Stimulated activated CD8-positive, alpha-beta memory T cell treated with anti-CD3 and anti-CD28 coated beads, Interleukin-12 subunit alpha, Interleukin-12 subunit beta, amount 100 ng/mL, for 1 hour (primary cell): ENCODE measurements at regions not wholly inside any gene's neighbourhood (a gene's known extent, or its start where the extent isn't known, plus 50 kb on each side); places are given as distances from the start of the nearest gene placed in this dataset.

Experiments
- DNase-seq: peaks from one replicate; pipeline ENCODE4 v3.0.0-alpha.2; 2020; ENCODE audit warnings: low read depth

GRCh38 chr2:6739547-6739946, 126.2 kb downstream of the CMPK2 start:
- no peak for DNase-seq

DNA sequence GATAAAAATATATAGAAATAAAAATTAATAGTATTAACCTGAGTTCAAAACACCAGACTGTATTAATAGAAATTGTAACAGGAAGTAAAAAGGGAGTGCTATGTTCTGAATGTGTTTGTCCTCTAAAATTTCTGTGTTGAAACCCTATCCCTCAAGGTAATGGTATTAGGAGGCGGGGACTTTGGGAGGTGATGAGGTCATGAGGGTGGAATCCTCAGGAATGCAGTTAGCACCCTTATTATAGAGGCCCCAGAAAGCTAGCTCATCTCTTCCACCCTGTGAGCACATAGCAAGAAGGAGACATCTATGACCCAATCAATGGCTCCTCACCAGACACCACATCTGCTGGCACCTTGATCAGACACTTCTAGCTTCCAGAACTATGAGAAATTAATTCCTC, 124.5 kb downstream of the CMPK2 start:
- DNase-seq: no peak

DNA sequence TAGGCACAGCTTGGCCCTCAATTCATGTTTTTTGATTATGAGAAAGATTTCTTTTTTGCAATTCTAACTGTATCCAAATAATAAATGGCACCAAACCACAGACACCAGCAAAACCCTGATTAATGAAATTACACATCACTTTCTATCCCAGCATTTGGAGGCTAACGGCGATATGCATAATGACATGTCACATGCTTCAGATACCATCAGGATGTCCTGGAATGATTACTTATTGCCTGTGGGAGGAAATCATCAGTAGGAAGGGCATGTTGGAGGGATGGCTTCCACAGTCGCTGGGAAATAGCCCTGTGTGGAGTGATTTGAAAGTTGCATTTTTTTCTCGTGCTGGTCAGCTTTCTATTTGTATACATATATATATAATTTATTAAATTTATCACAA, 121.7 kb downstream of the CMPK2 start:
- DNase-seq: no peak

DNA sequence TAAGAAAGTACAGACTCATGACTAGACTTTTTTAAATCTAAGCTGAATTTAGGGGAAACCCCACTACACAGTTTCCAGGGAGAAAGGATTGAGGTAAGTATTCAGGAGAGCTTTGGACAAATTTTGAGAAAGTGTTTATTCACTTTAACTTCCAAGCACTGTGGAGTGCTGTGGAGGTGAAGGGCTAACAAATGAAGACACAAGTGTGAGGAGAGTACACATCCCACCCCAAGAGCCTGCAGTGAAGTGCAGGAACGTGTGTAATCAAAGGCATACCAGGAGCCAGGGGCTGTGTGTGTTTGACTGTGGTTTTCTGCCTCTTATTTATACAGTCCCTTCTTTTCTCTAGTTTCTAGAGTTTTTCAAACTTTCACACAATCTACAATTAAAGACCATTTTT, 118.3 kb downstream of the CMPK2 start:
- no peak for DNase-seq

- DNase-seq: no peak
Observed at GRCh38 chr2:6748406-6749067, 117.2 kb downstream of the CMPK2 start.

- no peak for DNase-seq
Observed at GRCh38 chr2:6749962-6750361, 115.7 kb downstream of the CMPK2 start.

DNA sequence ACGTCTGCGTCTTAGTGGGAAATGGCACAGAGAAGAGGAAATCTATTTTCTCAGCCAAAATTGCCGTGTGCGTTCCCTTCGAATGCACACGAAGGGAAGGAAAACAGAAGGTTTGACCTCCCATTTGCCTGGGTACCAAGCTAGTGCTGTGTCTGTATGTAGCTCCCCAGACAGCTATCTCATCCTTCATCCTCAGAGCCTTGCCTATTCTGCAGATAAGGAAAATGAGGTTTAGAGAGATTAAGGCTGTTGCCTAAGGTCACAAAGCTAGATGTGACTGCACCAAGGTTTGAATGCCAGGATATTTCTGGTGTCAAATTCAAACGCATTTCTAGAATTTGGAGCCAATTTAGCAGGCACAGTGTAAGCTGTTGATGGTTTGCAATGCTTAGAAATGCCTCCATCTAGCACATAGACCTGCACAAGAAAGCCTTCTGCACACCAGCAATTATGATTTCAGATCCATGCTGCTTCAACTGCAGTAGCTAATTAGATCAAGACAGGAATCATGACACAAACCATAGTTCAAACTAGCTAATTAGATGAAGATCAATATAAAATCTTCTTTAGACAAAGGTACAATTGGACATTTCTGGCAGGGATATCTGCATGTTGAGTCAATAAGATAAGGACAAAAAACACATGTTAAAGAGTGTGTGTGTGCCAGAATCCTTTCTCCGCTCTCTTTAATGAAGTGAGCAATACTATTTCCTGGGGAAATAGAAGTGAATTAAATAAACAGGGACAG, 115.1 kb downstream of the CMPK2 start:
- no peak for DNase-seq

GRCh38 chr2:6754419-6754818, 111.3 kb downstream of the CMPK2 start:
- no peak for DNase-seq

GRCh38 chr2:6755456-6755855, 110.3 kb downstream of the CMPK2 start:
- DNase-seq: no peak

DNA sequence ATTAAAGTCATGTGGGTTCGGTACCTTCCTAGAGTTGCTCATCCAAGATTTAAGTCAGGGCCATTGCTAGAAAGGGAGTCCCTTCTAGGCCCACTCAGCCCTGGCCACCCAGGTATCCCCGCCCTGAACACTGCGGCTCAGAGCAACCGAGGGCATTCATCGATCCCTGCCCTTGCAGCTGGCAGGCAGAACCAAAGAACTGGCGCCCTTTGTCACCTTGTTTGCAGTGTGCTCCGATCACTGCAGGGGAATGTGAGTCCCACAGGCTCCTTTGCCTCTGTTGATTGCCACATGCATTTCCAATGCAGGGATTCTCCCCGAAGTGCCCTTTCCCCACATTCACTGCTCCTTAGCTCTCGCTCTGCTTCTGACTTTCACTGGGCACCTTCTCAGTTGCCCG, 108.5 kb downstream of the CMPK2 start:
- no peak for DNase-seq

- DNase-seq: no peak
Observed at GRCh38 chr2:6759689-6760088, 106.0 kb downstream of the CMPK2 start.

GRCh38 chr2:6760132-6760531, 105.6 kb downstream of the CMPK2 start:
- DNase-seq: no peak

DNA sequence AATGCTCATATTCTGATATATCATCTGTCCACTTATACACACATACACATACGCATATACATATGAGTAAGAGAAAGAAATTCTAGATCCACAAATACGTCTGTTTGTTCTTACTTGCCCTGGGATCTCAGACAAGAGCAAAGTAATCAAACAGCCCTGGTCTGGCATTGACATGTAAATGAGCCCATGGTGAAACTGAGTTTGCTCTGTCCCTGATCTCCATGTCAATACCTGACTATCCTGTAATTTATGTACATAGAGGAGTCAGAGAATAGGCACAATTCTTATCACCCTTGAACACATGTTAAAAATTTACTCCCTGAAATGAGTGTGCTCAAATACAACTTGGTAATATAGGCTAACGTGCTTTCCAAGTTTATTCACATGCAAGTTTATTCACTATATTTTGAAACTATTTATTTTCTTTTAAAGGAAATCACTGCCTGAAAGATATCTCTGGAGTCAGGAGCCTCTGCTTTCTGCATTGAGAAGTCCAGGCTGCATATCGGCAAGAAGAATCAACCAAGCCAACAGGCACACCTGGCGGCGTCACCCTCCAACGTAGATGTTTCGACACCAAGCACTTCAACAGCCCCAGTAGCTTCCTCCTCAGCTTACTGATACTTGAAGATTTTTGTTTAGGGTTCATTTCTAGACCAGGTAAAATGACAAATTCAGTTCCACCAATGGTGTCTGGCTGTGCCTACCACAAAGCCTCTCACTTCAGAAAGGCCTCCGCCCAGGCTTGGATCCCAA, 100.6 kb downstream of the CMPK2 start:
- no peak for DNase-seq

- DNase-seq: no peak
Observed at GRCh38 chr2:6769346-6769745, 96.4 kb downstream of the CMPK2 start.

GRCh38 chr2:6770006-6770405, 95.7 kb downstream of the CMPK2 start:
- no peak for DNase-seq

DNA sequence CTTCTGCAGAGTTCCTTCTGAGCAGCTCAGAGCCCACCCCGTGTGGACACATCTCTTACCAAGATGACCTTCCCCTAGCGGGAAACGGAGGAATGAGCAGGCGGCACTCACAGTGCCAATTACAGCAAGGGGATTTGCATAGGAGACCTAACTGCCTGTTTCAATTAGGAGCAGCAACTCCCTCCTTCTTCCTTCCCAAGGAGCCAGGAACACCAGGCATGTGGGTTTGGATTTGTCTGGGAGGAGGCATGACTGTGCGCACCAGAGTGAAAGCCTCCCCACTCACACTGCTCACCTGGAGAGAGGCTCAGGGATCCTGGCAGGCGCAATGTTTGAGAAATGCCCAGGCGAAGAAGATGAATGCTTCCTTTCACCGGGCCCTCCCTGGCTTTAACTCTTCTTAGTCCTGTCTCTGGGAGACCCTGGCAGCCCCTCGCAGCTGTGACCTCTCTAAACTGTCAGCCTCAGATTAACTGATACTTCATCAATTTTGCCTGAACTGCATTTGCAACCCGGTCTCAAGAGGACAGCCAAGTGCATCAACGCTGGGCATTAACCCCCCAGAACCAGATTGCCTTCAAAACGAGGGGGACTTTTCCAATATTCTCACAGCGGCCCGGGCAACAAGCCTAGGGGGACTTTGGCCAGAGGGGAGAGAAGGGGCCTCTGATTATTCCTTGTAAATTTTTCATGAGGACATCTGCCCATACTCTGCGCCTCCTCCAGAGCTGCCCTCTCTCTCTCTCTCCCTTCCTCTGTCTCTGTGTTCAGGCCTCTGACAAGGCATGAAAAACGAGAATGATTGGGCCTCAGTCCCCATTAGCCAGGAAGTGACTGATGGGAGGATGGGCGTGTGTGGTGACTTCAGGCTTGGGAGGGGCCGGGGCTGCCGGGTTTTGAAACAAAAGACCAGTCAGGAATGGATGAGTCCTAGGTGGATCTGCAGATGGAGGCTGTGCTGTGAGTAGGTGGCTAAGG, 93.8 kb downstream of the CMPK2 start:
- DNase-seq: no peak

DNA sequence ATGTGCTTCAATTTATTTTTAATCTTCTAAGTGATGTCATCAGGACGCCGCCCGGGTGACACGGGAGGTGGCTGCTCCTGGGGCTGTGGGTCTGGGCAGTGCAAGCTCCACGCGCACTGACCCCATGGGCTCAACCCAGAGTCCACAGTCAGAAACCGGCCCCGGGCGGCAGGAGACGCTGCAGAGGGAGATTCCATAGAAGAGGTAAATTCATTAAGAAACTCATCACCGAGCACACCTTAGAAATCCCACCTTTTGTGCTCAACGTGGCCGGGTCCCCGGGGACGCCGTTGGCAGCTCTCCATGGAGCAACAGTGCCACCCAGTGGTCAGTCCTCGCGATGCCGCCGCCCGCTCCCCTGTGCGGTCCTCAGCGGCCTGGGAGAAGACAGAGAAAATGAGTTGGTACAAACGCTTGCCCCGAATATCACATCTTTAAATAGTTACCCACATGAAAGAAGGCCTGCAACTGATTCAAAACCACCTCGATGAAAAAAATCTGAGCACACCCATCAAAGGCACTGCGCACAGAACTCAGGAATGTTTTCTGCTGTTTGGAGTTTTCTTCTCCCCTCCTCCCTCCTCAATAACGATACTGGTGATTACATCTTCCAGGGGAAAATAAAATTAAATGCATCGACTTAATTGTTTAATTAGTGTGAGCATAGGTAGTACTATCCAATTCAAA, 92.6 kb downstream of the CMPK2 start:
- peak; percentile 45 for DNase-seq

DNA sequence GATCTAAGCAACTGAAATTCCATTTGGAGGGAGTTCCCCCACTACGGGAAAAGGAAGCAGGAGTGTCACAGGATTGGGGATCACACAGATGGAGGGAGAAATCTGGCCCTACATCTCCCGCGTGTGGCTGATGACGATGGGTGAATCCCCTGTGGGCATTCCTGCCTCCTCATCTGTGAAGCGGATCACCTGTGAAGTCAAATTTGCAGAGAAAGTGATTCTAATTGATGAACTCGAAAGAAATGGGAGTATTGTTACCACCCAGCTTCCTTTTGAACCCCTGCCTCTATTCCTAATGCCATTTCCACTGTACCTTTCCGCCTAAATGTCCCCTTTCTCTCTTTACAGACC, 92.0 kb downstream of the CMPK2 start:
- DNase-seq: no peak

GRCh38 chr2:6776125-6776524, 89.6 kb downstream of the CMPK2 start:
- DNase-seq: no peak

- DNase-seq: no peak
Observed at GRCh38 chr2:6777626-6778025, 88.1 kb downstream of the CMPK2 start.

- DNase-seq: no peak
Observed at GRCh38 chr2:6780765-6781274, 84.9 kb downstream of the CMPK2 start.
